ENCODE measurements at regions not wholly inside any gene's neighbourhood (a gene's known extent, or its start where the extent isn't known, plus 50 kb on each side); places are given as distances from the start of the nearest gene placed in this dataset.

DNA sequence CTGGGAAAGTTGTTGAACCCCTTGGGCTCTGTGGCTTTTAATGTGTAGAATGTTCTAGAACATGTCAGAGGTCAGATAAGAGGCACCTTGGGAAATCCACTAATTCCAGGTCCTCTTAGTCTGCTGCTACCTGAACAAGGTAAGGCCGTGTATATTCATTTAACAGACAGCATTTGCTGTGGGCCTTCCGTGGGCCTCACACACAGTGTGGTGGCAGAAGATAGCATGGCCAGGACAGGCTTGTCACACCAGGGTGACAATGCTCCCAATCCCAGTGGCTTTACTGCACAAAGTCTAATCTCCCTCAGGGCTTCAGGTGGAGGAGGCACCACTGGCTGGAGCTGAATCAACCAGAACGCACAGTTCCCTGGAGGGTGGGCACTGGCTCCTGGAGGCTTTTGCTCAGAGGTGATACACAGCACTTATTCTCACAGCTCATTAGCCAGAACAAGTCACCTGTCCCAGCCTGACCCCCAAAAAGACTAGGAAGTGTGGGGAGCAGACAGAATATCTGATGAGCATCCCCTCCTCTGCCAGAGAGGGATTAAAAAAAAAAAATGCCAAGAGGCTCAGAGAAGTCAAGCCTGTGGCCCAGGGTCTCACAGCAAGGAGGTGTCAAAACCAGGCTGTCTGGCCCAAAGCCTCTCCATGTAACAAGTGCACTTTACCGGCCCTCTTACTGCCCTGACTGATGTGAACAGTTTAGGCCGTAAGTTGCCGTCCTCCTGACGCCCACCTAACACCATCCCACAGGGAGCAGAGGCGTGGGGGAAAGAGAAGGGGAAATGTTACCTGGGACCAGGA lies 216.9 kb upstream of the RAB6C start:
- DNase-seq (ENCODE audit: low read depth, low spot score), result no peak
- TF ChIP-seq, protein P1, sequence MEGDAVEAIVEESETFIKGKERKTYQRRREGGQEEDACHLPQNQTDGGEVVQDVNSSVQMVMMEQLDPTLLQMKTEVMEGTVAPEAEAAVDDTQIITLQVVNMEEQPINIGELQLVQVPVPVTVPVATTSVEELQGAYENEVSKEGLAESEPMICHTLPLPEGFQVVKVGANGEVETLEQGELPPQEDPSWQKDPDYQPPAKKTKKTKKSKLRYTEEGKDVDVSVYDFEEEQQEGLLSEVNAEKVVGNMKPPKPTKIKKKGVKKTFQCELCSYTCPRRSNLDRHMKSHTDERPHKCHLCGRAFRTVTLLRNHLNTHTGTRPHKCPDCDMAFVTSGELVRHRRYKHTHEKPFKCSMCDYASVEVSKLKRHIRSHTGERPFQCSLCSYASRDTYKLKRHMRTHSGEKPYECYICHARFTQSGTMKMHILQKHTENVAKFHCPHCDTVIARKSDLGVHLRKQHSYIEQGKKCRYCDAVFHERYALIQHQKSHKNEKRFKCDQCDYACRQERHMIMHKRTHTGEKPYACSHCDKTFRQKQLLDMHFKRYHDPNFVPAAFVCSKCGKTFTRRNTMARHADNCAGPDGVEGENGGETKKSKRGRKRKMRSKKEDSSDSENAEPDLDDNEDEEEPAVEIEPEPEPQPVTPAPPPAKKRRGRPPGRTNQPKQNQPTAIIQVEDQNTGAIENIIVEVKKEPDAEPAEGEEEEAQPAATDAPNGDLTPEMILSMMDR (IDR thresholded peaks at IDR 0.05; ENCODE audit: insufficient read depth, low read length, missing control alignments), result no peak
- CTCF ChIA-PET, result no interaction called here
- no peak overlapping the region for H3K4me3 ChIP-seq (ENCODE audit: low read depth, low read length)
- POLR2A ChIA-PET, result no interaction called here

DNA sequence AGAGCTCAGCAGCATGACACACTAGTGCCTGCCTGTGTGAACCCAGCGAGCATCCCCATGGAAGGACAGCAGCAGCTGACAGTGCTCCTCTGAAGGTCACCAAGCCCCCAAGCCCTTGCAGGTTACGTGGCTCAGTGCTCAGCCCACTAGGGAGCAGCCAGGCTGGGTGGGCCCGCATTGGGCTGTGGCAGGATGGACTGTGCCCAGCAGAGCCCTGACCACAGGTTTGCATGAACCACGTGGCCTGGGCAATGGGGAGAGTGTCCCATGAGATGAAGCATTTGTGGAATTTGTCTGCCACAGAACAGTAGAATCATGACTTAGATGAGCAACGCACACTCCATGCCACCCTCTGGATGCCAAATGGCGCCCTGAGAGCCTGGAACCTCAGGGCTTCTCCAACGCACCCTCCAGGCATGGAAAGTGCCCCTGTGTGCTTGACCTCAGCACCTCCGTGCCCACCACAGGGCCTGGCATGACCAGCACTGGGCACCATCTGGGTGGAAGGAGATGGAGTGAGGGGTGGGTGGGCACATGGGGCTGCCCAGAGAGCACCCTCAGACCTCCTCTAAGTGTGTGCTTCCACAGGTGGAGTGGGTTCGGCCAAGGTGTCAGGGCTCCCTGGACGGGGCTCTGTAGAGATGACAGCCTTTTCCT lies 216.1 kb upstream of the RAB6C start:
- DNase-seq (ENCODE audit: low read depth, low spot score), result no peak
- H3K4me3 ChIP-seq (ENCODE audit: low read depth, low read length), result no peak overlapping the region
- CTCF ChIA-PET, result no interaction called here
- TF ChIP-seq, protein P1 (IDR thresholded peaks at IDR 0.05; ENCODE audit: insufficient read depth, low read length, missing control alignments), result no peak
- POLR2A ChIA-PET, result no interaction called here

GRCh38 chr2:129763966-129764365 lies 215.5 kb upstream of the RAB6C start:
- DNase-seq (ENCODE audit: low read depth, low spot score), result no peak
- ChIA-PET POLR2A (no interaction called here), CTCF (no interaction called here)
- no peak overlapping the region for H3K4me3 ChIP-seq (ENCODE audit: low read depth, low read length)
- TF ChIP-seq, protein P1 (IDR thresholded peaks at IDR 0.05; ENCODE audit: insufficient read depth, low read length, missing control alignments), result no peak

GRCh38 chr2:129764376-129765325 lies 214.8 kb upstream of the RAB6C start:
- TF ChIP-seq, protein P1 (IDR thresholded peaks at IDR 0.05; ENCODE audit: insufficient read depth, low read length, missing control alignments), result no peak
- DNase-seq (ENCODE audit: low read depth, low spot score), result no peak
- H3K4me3 ChIP-seq (ENCODE audit: low read depth, low read length), result no peak overlapping the region
- ChIA-PET CTCF (no interaction called here), POLR2A (no interaction called here)

- ChIA-PET CTCF (no interaction called here), POLR2A (no interaction called here)
- TF ChIP-seq, protein P1 (IDR thresholded peaks at IDR 0.05; ENCODE audit: insufficient read depth, low read length, missing control alignments), result no peak
- DNase-seq (ENCODE audit: low read depth, low spot score), result no peak
- H3K4me3 ChIP-seq (ENCODE audit: low read depth, low read length), result no peak overlapping the region
Observed at GRCh38 chr2:129765326-129765677, 214.2 kb upstream of the RAB6C start.

All from AG04449 (cell line).